Activated T-helper 9 cell treated with anti-CD3 and anti-CD28 coated beads, Interleukin-2, amount 50 U/mL, for 16 hours (primary cell): ENCODE measurements at regions not wholly inside any gene's neighbourhood (a gene's known extent, or its start where the extent isn't known, plus 50 kb on each side); places are given as distances from the start of the nearest gene placed in this dataset.

ENCODE experiments used
- DNase-seq: peaks from one replicate; pipeline ENCODE4 v3.0.0-alpha.2; 2020; ENCODE audit warnings: low read depth

- DNase-seq: no peak
Measured at GRCh38 chr4:178412455-178412854, 970.2 kb upstream of the AGA start.

- no peak for DNase-seq
Measured at GRCh38 chr4:178414042-178414441, 971.8 kb upstream of the AGA start.

- DNase-seq: no peak
Measured at GRCh38 chr4:178414881-178415446, 972.7 kb upstream of the AGA start.

- DNase-seq: no peak
Measured at GRCh38 chr4:178415925-178416324, 973.7 kb upstream of the AGA start.

- no peak for DNase-seq
Measured at GRCh38 chr4:178423366-178423765, 981.1 kb upstream of the AGA start.

GRCh38 chr4:178426871-178427270 lies 984.6 kb upstream of the AGA start:
- no peak for DNase-seq

- DNase-seq: no peak
Measured at GRCh38 chr4:178427663-178428062, 985.4 kb upstream of the AGA start.

GRCh38 chr4:178448372-178449035 lies 1006.3 kb upstream of the AGA start:
- DNase-seq: no peak

GRCh38 chr4:178450614-178451013 lies 1008.4 kb upstream of the AGA start:
- DNase-seq: no peak

- no peak for DNase-seq
Measured at GRCh38 chr4:178453057-178453456, 1010.8 kb upstream of the AGA start.

- no peak for DNase-seq
Measured at GRCh38 chr4:178457286-178457685, 1015.0 kb upstream of the AGA start.

- DNase-seq: no peak
Measured at GRCh38 chr4:178462710-178463109, 1020.5 kb upstream of the AGA start.

- DNase-seq: no peak
Measured at GRCh38 chr4:178463747-178464146, 1021.5 kb upstream of the AGA start.

- no peak for DNase-seq
Measured at GRCh38 chr4:178470996-178471784, 1029.0 kb upstream of the AGA start.

GRCh38 chr4:178471994-178472393 lies 1029.8 kb upstream of the AGA start:
- DNase-seq: no peak

GRCh38 chr4:178480105-178480504 lies 1037.9 kb upstream of the AGA start:
- no peak for DNase-seq

- no peak for DNase-seq
Measured at GRCh38 chr4:178480881-178481280, 1038.6 kb upstream of the AGA start.

GRCh38 chr4:178481564-178481963 lies 1039.3 kb upstream of the AGA start:
- no peak for DNase-seq

- DNase-seq: no peak
Measured at GRCh38 chr4:178523038-178523437, 1080.8 kb upstream of the AGA start.

GRCh38 chr4:178535939-178536579 lies 1093.8 kb upstream of the AGA start:
- no peak for DNase-seq

GRCh38 chr4:178553201-178553600 lies 1111.0 kb upstream of the AGA start:
- DNase-seq: no peak

GRCh38 chr4:178554352-178554751 lies 1112.1 kb upstream of the AGA start:
- DNase-seq: no peak

GRCh38 chr4:178556796-178557195 lies 1114.6 kb upstream of the AGA start:
- no peak for DNase-seq
